Tibial nerve (tissue), 4 donors: ENCODE measurements at regions not wholly inside any gene's neighbourhood (a gene's known extent, or its start where the extent isn't known, plus 50 kb on each side); places are given as distances from the start of the nearest gene placed in this dataset.

Experiments
- CTCF ChIP-seq, 5 experiments: fragments of 200-600 bp in 3 of 5; fragments of 450-650 bp in 2 of 5; sonication (generic) in 3 of 5; IDR thresholded peaks; one replicate each; pipeline ENCODE4 v1.5.1; 2016 to 2019; ENCODE audit warnings: antibody characterized with exemption in 5 of 5, mild to moderate bottlenecking in 3 of 5, moderate library complexity in 2 of 5
- EP300 ChIP-seq, 2 donors: sonication (generic); formaldehyde crosslinking; IDR thresholded peaks; one replicate each; pipeline ENCODE4 v1.6.1; 2017; ENCODE audit warnings: antibody characterized with exemption in 2 of 2, mild to moderate bottlenecking in 1 of 2

GRCh38 chr13:88670509-88670908, 999.3 kb downstream of the SLITRK5 start:
- no peak for TF ChIP-seq CTCF (IDR thresholded peaks at IDR 0.05)
- TF ChIP-seq EP300 (IDR thresholded peaks at IDR 0.05), result no peak
